ENCODE measurements at regions not wholly inside any gene's neighbourhood (a gene's known extent, or its start where the extent isn't known, plus 50 kb on each side); places are given as distances from the start of the nearest gene placed in this dataset.

DNA sequence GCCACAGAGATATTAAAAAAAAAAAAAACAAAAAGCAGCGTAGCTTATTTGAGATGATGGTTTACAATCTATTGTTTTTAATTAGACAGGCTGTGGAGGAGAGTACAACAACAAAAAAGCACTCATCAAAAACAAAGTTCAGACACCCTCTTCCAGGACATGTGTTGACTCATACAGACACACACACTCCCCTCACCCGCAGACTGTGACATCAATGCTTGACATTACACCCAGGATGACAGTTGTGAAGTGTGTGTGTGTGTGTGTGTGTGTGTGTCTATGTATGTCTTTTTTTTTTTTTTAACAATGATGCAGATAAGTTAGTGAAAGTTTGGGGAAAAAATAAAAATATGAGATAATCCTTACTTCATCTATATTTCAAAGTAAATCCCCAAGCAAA is 303.6 kb downstream of the GPAM start:
- Histone ChIP-seq H3K14ac (ENCODE audit: insufficient read depth, low read length) (no peak overlapping the region), H3K79me1 (ENCODE audit: insufficient read depth, low read depth, low read length, poor library complexity, severe bottlenecking) (no peaks in the 10 kb centered on the region), H2AFZ (ENCODE audit: low read length) (no peak overlapping the region), H3K27me3 (ENCODE audit: insufficient read depth, low read length) (no peaks in the 10 kb centered on the region), H2AK5ac (ENCODE audit: insufficient read length, low read length) (no peak overlapping the region), H3K56ac (ENCODE audit: insufficient read length, low read depth, low read length) (no peak overlapping the region), H3K9ac (ENCODE audit: extremely low read depth, insufficient read length, low read length) (no peak overlapping the region), H3K23me2 (ENCODE audit: insufficient read length, low read depth, low read length, poor library complexity, severe bottlenecking) (no peaks in the 10 kb centered on the region), H4K8ac (replicated peaks; ENCODE audit: insufficient read length, low read depth, low read length) (no peak overlapping the region), H4K5ac (ENCODE audit: insufficient read length, low read depth, low read length) (no peak overlapping the region), H3K9me3 (ENCODE audit: control insufficient read depth, low read depth, low read length) (peaks cover 5% of the 10 kb centered on the region), H3K18ac (ENCODE audit: insufficient read length, low read depth, low read length) (no peak overlapping the region), H3K4me2 (ENCODE audit: insufficient read depth, insufficient read length, low read length) (no peak overlapping the region), H3K23ac (ENCODE audit: insufficient read length, low read depth, low read length) (no peak overlapping the region), H4K91ac (ENCODE audit: insufficient read length, low read depth, low read length) (no peak overlapping the region), H3K79me2 (ENCODE audit: insufficient read depth, low read length) (no peaks in the 10 kb centered on the region), H2BK12ac (ENCODE audit: insufficient read length, low read depth, low read length) (no peak overlapping the region), H2BK5ac (ENCODE audit: insufficient read length, low read length) (no peak overlapping the region), H3K4me1 (ENCODE audit: insufficient read depth, low read length) (no peaks in the 10 kb centered on the region), H3K4ac (ENCODE audit: low read depth, low read length) (no peak overlapping the region), H2BK120ac (ENCODE audit: low read depth, low read length, poor library complexity, severe bottlenecking) (no peak overlapping the region), H3T11ph (ENCODE audit: low read length) (no peak overlapping the region), H2BK15ac (ENCODE audit: low read depth, low read length) (no peak overlapping the region), H2BK20ac (ENCODE audit: low read depth, low read length, poor library complexity, severe bottlenecking) (no peak overlapping the region), H4K20me1 (ENCODE audit: control insufficient read depth, insufficient read depth, insufficient read length) (no peaks in the 10 kb centered on the region), H3K27ac (ENCODE audit: insufficient read length, low read depth, low read length) (no peak overlapping the region)
- TF ChIP-seq CTCF (conservative IDR thresholded peaks at IDR 0.05) = no peak
- Mint-ChIP-seq H3K4me3 (no peak overlapping the region), H3K9me3 (peaks cover 22 to 31% of the 10 kb centered on the region in 2 experiments), H3K36me3 (ENCODE audit: insufficient read depth in 1 of 3, low read depth in 3 of 3) (peaks cover 22 to 28% (median 26%) of the 10 kb centered on the region in 3 experiments), H3K27ac (no peak overlapping the region), H3K4me1 (peaks cover 20 to 21% of the 10 kb centered on the region in 2 experiments), H3K27me3 (ENCODE audit: low read depth) (no peaks in the 10 kb centered on the region)
- WGBS (ENCODE audit: extremely low coverage, insufficient read length, low lambda C conversion rate) = no CpG with 5 or more reads among the region's 2 CpGs
- no peak for DNase-seq
